ENCODE measurements at regions not wholly inside any gene's neighbourhood (a gene's known extent, or its start where the extent isn't known, plus 50 kb on each side); places are given as distances from the start of the nearest gene placed in this dataset.

GRCh38 chr2:12918835-12919445 lies 202.2 kb downstream of the TRIB2 start:
- no peaks in the 10 kb centered on the region for H3K9me3 ChIP-seq (replicated peaks; ENCODE audit: control insufficient read depth, insufficient read depth, low read length)
- no peaks in the 10 kb centered on the region for H4K20me1 ChIP-seq (replicated peaks; ENCODE audit: control insufficient read depth, extremely low read depth, insufficient read depth, low read length)
- no peaks in the 10 kb centered on the region for H3K9me1 ChIP-seq (replicated peaks; ENCODE audit: control insufficient read depth, extremely low read depth, insufficient read depth, low read length)
- TF ChIP-seq FOS (IDR thresholded peaks at IDR 0.05; ENCODE audit: borderline replicate concordance, insufficient read depth, low read length) = no peak
- TF ChIP-seq EZH2 (IDR thresholded peaks at IDR 0.05; ENCODE audit: borderline replicate concordance, low read depth, low read length, severe bottlenecking) = no peak
- TF ChIP-seq MYC (IDR thresholded peaks at IDR 0.05; ENCODE audit: low read depth, low read length) = no peak
- no peak for TF ChIP-seq JUN (IDR thresholded peaks at IDR 0.05; ENCODE audit: borderline replicate concordance, insufficient read depth, insufficient read length, low read depth)
- no peak for TF ChIP-seq CTCF (IDR thresholded peaks at IDR 0.05; ENCODE audit: extremely low read depth in 1 of 2, insufficient read depth in 1 of 2, low read depth in 1 of 2, low read length in 2 of 2)
- no peak for TF ChIP-seq MAX (IDR thresholded peaks at IDR 0.05; ENCODE audit: insufficient read depth, insufficient read length)
- TF ChIP-seq POLR2AphosphoS5 (IDR thresholded peaks at IDR 0.05; ENCODE audit: insufficient read depth, low read depth, low read length) = no peak
- TF ChIP-seq POLR2A (IDR thresholded peaks at IDR 0.05; ENCODE audit: low read depth, low read length) = no peak
- TF ChIP-seq GATA2 (IDR thresholded peaks at IDR 0.05; ENCODE audit: insufficient read depth, insufficient read length, low read depth, low read length) = no peak
- H3K4me2 ChIP-seq (ENCODE audit: insufficient read depth, low read length) = no peak overlapping the region
- intact Hi-C loops (cut with micrococcal nuclease) = no loop called here
- dilution Hi-C loops (cut with MboI; ENCODE audit: extremely low pct_ligation_motif_present, low sequenced_read_pairs) = no loop called here
- BruUV-seq (replicated peaks) = no TSS peak
- no peak overlapping the region for H3K9ac ChIP-seq (replicated peaks; ENCODE audit: extremely low read depth, insufficient read depth, low read length)
- no peaks in the 10 kb centered on the region for H3K27me3 ChIP-seq (ENCODE audit: control insufficient read depth in 2 of 2, insufficient read depth in 2 of 2, low read length in 2 of 2)
- no peaks in the 10 kb centered on the region for H3K36me3 ChIP-seq (ENCODE audit: control insufficient read depth in 2 of 2, extremely low read depth in 1 of 2, insufficient read depth in 2 of 2, low read length in 2 of 2)
- H2AFZ ChIP-seq (ENCODE audit: low read depth, low read length) = no peak overlapping the region
- H3K4me3 ChIP-seq (replicated peaks in 1 of 3; ENCODE audit: insufficient read depth in 1 of 3, low read depth in 1 of 3, low read length in 3 of 3) = no peak overlapping the region
- no peak overlapping the region for H3K27ac ChIP-seq (ENCODE audit: insufficient read depth, low read depth, low read length)
- no peaks in the 10 kb centered on the region for H3K79me2 ChIP-seq (ENCODE audit: control insufficient read depth, insufficient read depth, low read length)
- ChIA-PET POLR2A (no interaction called here), CTCF (no interaction called here)
- DNase-seq (ENCODE audit: low read depth, low spot score) (no peak), FAIRE-seq (no peak)
- H3K4me1 ChIP-seq (ENCODE audit: control insufficient read depth, extremely low read depth, insufficient read depth, low read length) = no peaks in the 10 kb centered on the region

Measured in endothelial cell of umbilical vein (primary cell).